NCI-H2081 (cell line): ENCODE measurements at regions not wholly inside any gene's neighbourhood (a gene's known extent, or its start where the extent isn't known, plus 50 kb on each side); places are given as distances from the start of the nearest gene placed in this dataset.
"Not testable (repeated sequence)": the region's sequence is repeated elsewhere in the genome, so short reads cannot be mapped to it uniquely, and the experiment has no call there.

ENCODE experiments used
- DNase-seq, 2 experiments: peaks; one replicate each; lab custom pipeline; 2025; lab: John Stamatoyannopoulos, UW

DNA sequence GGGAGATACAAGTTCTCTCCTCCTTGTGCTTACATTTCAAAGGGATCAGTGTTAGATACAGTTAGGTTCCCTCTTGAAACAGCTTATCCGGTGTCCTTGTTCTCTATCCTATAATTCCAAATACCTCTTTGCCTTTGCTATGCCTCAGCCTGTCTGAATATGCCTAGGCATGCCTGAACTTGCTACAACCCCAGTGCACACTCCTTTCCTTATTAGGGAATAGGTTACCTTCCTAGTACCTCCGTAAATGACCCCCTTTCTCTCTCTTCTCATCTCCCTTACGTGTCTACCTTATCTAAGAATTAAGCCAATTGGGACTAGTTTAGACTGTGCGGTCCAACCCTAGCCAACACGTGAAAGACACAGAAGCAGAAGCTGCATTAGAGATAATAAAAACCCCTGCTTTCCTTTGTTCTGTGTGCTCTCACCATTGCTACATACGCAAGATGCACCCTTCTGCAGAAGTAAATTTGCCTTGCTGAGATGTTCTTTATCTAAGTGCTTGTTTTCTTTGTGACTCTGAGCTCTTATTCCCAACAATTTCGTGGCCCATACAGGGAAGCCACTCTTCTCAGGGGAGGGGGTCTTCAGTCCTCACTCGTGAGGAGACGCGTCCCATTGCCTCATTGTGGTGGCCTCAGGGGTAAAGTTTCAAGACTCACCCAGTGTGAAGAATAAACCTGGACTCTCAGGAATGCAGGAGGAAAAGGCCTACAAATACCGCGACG is 802.1 kb downstream of the PLA2G4A start:
- no peak for DNase-seq

DNA sequence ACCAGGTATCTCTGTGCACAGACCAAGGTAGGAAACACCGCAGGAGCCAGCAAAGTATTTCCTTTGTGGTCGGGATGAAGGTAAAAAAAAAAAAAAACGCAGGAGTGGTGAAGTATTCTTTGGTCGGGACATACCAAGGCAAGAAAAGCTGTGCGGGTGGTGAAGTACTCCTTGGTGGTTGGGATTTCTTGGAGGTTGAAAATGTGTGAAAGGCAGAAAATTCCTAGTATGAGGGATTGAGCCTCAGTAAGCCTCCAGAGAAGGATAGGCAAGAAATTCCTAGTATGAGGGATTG is 802.6 kb downstream of the PLA2G4A start:
- DNase-seq = no peak

DNA sequence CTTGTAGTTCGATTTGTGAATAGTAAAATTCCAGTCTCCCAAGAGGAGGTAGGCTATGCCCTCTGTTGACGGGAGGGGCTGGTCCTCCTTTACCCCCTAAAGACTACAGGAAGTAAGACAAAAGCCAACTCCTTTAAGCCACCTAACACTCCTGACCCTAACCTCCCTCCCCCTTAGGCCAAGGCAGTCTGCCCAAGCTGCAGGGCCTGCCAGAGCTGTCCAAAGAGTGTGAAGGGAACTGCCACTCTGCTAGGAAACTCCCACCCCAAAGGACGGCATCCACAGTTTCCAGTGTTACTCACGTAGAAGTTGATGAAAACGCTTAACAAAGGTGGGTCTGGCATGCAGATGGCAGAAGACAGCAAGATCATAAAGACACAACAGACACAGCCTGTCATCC is 803.2 kb downstream of the PLA2G4A start:
- DNase-seq = no peak

DNA sequence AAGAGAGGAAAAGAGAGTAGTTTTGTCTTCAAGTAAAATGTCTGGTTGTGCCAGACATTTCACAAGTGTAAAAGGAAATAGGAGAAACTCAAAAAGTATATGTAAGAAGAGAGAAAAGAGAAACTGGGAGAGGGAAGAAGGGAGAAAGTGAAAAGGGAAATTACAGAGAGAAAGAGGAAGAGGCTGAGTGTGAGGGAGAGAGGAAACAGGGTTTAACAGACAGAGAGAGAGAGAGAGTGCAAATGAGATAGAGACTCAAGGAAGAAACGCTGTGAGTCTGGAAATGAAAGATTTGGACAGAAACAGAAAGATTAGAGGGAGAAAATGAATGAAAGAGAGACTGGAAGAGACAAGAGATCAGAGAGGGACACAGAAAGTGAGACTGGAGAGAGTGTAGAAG is 806.2 kb downstream of the PLA2G4A start:
- DNase-seq = no peak

- DNase-seq = no peak
Measured at GRCh38 chr1:187638733-187639434, 810.1 kb downstream of the PLA2G4A start.

- DNase-seq = no peak
Measured at GRCh38 chr1:187641015-187641414, 812.3 kb downstream of the PLA2G4A start.

DNA sequence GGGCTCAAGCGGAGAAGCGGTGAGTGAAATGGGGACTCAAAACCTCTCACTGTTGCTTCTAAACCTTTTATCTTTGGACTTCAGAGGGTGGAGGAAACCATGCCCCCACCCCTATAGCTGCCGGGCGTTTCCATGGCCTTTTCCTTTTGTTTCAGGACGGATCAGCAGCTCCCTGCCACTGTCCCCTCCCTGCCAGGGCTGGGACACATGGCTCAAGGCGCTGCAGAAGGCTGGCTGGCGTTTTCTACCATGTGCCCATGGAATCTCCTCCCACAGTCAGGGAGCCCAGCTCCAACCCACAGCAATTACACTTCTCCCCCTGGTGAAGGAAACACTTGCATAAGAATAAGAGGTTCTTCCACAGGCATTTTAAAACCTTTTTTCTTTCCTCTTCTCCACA is 812.7 kb downstream of the PLA2G4A start:
- DNase-seq = no peak

- no peak for DNase-seq
Measured at GRCh38 chr1:187641907-187642306, 813.2 kb downstream of the PLA2G4A start.

- no peak for DNase-seq
Measured at GRCh38 chr1:187645651-187646050, 816.9 kb downstream of the PLA2G4A start.

DNA sequence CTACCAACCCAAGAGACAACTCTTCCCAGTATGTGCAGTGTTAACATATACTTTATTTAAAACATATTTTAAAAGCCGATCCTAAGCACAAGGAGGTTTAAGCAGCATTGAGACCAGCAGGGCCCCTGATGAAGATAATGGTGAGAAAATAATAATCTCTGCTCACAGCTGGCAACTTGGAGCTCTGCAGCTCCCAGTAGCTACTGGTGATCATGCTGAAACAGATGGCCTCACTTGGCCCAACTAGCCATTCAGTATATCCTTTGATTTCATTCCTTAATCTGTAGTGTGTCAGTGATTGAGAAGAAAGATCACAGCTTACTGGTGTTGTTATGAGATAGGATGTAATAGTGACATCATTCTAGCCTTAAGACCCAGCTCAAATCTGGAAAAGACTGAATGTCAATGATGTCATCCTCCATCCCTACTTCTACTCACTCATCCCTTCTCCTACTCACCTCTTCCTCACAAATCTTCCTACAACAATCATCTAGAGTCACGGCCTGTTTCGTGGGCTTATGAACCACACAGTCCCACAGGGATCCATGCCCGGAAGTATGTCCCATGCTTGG is 817.9 kb downstream of the PLA2G4A start:
- DNase-seq = no peak

DNA sequence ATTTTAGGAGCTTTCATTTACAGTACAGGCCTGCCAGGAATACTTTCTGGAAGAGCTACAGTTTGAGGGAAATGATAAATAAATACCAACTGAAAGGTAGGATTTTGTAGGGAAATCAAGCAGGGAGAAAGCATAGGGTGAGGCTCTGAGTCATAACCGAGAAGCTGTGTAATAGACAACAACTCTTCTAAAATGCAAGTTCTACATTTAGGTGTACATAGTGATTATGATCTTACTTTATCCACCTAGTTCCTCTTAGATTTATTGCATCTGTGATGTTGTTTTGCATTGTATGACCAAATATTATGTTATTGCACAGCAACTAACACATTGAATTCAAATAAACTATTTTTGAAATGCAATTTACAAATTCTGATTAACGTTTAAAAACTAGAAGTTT is 819.3 kb downstream of the PLA2G4A start:
- no peak for DNase-seq

DNA sequence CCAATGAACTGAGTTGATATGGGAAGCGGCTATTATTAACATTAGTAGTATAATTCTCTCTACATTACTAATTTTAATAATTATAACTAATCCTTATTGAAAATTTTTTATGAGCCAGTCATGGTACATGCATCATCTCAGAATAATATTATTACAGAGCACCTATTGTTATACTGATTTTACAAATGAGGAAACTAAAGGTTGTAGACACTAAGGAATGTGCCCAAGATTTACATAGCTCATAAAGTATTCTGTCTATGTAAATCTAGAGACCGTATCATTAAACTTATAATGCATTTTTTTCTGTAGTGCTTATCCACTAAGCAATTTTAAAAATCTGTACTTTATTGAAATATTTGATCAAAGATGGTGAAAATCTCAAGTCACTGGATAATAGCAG is 825.9 kb downstream of the PLA2G4A start:
- no peak for DNase-seq

DNA sequence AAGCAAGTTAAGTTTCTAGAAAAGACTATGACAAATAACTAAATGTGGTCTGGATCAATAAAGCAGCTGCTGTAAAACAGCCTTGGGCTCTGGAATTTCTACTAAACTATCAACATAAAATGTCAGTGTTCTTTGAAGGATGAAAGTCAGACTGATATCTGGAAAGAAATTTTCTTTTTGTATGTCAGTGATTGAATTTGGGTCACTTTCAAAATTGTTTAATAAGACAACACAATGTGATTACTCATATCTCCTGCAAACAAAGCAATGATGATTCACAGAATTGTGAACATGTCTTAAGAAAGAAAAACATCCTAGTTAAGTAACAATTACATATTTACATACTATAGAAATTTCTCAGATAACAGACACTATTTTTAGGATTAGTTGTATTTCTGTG is 826.4 kb downstream of the PLA2G4A start:
- no peak for DNase-seq

DNA sequence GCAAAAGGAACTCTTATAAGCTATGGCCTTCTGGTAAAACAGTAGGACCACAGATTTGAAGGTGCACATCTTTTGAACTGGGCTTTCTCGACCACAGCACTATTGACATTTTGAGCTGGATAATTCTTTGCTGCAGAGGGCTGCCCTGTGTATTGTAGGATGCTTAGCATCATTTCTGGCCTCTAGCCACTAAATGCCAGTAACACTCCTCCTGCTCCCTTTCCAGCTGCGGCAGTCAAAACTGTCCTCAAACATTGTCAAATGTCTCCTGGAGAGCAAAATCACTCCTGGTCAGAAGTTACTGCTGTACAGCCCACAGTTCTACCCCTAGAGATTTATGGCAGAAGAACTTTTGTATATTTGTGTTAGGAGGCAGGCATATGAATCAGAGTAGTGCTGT is 836.7 kb downstream of the PLA2G4A start:
- DNase-seq = no peak

GRCh38 chr1:187680823-187681222 is 852.1 kb downstream of the PLA2G4A start:
- DNase-seq = no peak

DNA sequence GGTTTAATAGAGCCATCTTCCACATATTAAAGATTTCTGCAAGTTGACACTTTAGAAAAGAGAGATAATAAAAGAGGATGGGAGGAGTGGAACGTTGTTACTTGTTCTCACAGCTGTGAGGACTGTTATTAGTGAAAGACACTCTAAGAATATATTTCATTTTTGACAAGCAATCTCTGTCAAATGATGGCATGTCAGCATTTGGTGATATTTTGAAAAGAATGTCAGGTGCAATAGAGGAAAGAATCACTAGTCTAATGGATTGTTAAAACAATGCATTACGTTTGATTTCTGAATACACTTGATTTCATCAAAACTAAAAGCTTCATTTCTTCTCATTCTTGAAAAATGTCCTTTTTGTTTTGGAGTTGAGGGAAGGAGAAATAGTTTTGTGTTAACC is 853.4 kb downstream of the PLA2G4A start:
- DNase-seq = no peak

- DNase-seq = no peak
Measured at GRCh38 chr1:187685333-187685732, 856.6 kb downstream of the PLA2G4A start.

- peak in 1 of 2 experiments; percentile 49 for DNase-seq
Measured at GRCh38 chr1:187689129-187689528, 860.4 kb downstream of the PLA2G4A start.

DNA sequence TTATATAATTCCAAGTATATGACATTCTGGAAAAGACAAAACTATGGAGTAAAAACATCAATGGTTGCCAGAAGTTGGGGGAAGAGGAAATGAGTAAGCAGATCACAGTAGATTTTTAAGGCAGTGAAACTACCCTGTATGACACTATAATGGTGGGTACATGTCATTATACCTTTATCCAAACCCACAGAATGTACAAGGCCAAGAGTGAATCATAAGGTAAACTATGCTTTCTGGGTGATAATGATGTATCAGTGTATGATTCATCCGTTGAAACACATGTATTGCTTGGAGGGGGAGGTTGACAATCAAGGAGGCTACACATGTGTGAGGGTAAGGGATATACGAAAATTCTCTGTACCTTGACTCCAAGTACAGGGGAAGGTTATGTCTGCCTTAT is 862.7 kb downstream of the PLA2G4A start:
- no peak for DNase-seq

DNA sequence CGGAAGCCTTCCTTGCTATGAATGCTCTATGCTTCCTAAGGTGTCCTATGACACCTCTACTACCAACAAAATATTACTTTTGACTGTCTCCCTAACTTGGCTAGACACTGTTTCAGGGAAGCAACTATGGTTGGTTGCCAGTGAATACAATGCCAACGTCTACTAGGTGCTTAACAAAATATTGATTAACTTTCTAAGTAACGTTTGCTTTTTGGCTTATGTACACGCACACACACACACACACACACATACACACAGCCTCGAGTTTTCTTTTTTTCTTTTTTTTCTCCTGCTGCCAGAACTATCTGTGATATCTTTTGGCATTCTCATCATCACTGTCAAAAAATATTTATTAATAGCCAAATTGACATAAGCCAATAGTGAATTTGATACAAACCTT is 864.0 kb downstream of the PLA2G4A start:
- peak in 1 of 2 experiments; percentile 66 for DNase-seq

DNA sequence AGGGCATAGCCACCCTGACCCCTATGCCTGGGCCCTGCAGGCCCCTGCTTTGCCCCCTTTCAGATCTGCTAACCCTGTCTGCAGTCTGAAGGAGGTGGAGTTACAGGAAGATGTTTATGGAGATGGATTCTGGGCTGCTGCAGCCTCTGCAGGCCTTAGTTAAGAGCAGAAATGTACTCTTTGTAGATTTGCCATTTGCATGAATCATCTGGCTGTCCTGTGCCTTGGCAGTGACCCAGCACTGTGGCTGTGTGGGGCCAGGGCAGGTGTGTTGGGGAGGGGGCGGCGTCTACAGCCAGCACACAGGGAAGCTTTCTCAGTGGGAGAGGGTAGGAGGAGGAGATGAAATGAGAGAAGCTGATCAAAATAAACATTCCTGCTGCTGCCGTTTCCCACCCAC is 867.3 kb downstream of the PLA2G4A start:
- DNase-seq = peak; percentile 51 to 76

DNA sequence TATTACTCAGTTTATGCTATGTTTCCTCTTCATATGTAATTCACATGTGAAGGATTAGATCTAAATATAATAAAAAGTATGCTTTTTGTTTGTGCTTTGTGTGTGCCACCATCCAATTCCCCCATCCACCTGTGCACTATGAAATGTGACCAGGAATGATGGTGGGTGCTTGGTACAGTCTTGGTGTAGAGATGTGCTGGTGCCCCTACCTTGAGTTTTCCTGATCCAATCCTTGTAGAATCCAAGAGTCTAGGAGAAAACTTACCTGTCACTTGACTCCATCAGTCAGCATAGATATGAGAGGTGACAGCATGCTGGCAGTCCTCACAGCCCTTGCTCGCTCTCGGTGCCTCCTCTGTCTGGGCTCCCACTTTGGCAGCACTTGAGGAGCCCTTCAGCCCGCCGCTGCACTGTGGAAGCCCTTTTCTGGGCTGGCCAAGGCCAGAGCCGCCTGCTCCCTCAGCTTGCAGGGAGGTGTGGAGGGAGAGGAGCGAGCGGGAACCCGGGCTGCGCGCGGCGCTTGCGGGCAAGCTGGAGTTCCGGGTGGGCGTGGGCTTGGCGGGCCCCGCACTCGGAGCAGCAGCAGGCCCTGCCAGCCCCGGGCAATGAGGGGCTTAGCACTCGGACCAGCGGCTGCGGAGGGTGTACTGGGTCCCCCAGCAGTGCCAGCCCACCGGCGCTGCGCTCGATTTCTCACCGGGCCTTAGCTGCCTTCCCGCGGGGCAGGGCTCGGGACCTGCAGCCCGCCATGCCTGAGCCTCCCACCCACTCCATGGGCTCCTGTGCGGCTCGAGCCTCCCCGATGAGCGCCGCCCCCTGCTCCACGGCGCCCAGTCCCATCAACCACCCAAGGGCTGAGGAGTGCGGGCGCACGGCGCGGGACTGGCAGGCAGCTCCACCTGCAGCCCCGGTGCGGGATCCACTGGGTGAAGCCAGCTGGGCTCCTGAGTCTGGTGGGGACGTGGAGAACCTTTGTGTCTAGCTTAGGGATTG is 874.7 kb downstream of the PLA2G4A start:
- DNase-seq = not testable (repeated sequence)
